GM04504 (cell line): ENCODE measurements at regions not wholly inside any gene's neighbourhood (a gene's known extent, or its start where the extent isn't known, plus 50 kb on each side); places are given as distances from the start of the nearest gene placed in this dataset.
"Not testable (repeated sequence)": the region's sequence is repeated elsewhere in the genome, so short reads cannot be mapped to it uniquely, and the experiment has no call there.

ENCODE experiments used
- DNase-seq: peaks from one replicate; pipeline ENCODE4 v3.0.0-alpha.2; 2012; ENCODE audit warnings: low read depth

GRCh38 chr6:74283532-74283931 is 587.5 kb downstream of the CD109 start:
- no peak for DNase-seq

GRCh38 chr6:74282143-74282689 is 586.2 kb downstream of the CD109 start:
- DNase-seq, result no peak

GRCh38 chr6:74280130-74280692 is 584.2 kb downstream of the CD109 start:
- DNase-seq, result peak; percentile 42

- DNase-seq, result no peak
These were observed 581.8 kb downstream of the CD109 start for GRCh38 chr6:74277777-74278186.

- no peak for DNase-seq
These were observed 577.5 kb downstream of the CD109 start for GRCh38 chr6:74273541-74273940.

GRCh38 chr6:74269600-74269858 is 573.5 kb downstream of the CD109 start:
- DNase-seq, result no peak

GRCh38 chr6:74268815-74269599 is 573.0 kb downstream of the CD109 start:
- DNase-seq, result no peak

GRCh38 chr6:74259981-74260380 is 564.0 kb downstream of the CD109 start:
- DNase-seq, result no peak

- no peak for DNase-seq
These were observed 560.8 kb downstream of the CD109 start for GRCh38 chr6:74256781-74257180.

- peak; percentile 21 for DNase-seq
These were observed 560.4 kb downstream of the CD109 start for GRCh38 chr6:74256381-74256780.

GRCh38 chr6:74255007-74255406 is 559.0 kb downstream of the CD109 start:
- DNase-seq, result not testable (repeated sequence)

GRCh38 chr6:74254147-74254546 is 558.1 kb downstream of the CD109 start:
- DNase-seq, result not testable (repeated sequence)

GRCh38 chr6:74253261-74253660 is 557.3 kb downstream of the CD109 start:
- no peak for DNase-seq

GRCh38 chr6:74250161-74250818 is 554.3 kb downstream of the CD109 start:
- no peak for DNase-seq

GRCh38 chr6:74249658-74250057 is 553.7 kb downstream of the CD109 start:
- DNase-seq, result no peak

GRCh38 chr6:74248966-74249365 is 553.0 kb downstream of the CD109 start:
- DNase-seq, result no peak

- no peak for DNase-seq
These were observed 526.8 kb downstream of the CD109 start for GRCh38 chr6:74222768-74223333.

GRCh38 chr6:74213995-74214394 is 518.0 kb downstream of the CD109 start:
- DNase-seq, result no peak

- no peak for DNase-seq
These were observed 512.2 kb downstream of the CD109 start for GRCh38 chr6:74208239-74208638.

GRCh38 chr6:74199215-74199915 is 503.4 kb downstream of the CD109 start:
- DNase-seq, result no peak

- no peak for DNase-seq
These were observed 501.3 kb downstream of the CD109 start for GRCh38 chr6:74197310-74197709.

- no peak for DNase-seq
These were observed 491.8 kb downstream of the CD109 start for GRCh38 chr6:74187811-74188210.
